ENCODE measurements at regions not wholly inside any gene's neighbourhood (a gene's known extent, or its start where the extent isn't known, plus 50 kb on each side); places are given as distances from the start of the nearest gene placed in this dataset.

GRCh38 chr9:14508884-14509283, 184.3 kb downstream of the ZDHHC21 start:
- ATAC-seq (no peak), DNase-seq (ENCODE audit: low read depth, low spot score) (no peak)
- H3K9me2 ChIP-seq (ENCODE audit: insufficient read depth), result no peaks in the 10 kb centered on the region
- no peaks in the 10 kb centered on the region for H4K20me1 ChIP-seq (ENCODE audit: insufficient read depth)
- no peak overlapping the region for H3K4me3 ChIP-seq (replicated peaks in 1 of 2; ENCODE audit: low read depth in 1 of 2, low read length in 2 of 2)
- no peaks in the 10 kb centered on the region for H3K9me3 ChIP-seq (ENCODE audit: control insufficient read depth in 1 of 2, insufficient read depth in 1 of 2, low read depth in 1 of 2, low read length in 2 of 2)
- ChIA-PET CTCF (no interaction called here), RAD21 (ENCODE audit: low non-redundant PET in 1 of 2, low total read pairs in 2 of 2, uncharacterized antibody in 2 of 2, unreplicated experiment in 2 of 2) (no interaction called here), POLR2A (no interaction called here)
- peaks cover 30% of the 10 kb centered on the region for H3K27me3 ChIP-seq (ENCODE audit: insufficient read depth, low read length)
- H3K4me2 ChIP-seq (ENCODE audit: low read length), result no peak overlapping the region
- H3K79me2 ChIP-seq (ENCODE audit: insufficient read depth, low read length), result no peaks in the 10 kb centered on the region
- no TSS peak for BruUV-seq (replicated peaks)
- intact Hi-C loops (cut with micrococcal nuclease), result no loop called here
- TF ChIP-seq SP1 (IDR thresholded peaks at IDR 0.05; ENCODE audit: low read depth), result no peak
- TF ChIP-seq FOSL1 (IDR thresholded peaks at IDR 0.05; ENCODE audit: low read depth), result no peak
- no peak for TF ChIP-seq SRF (IDR thresholded peaks at IDR 0.05; ENCODE audit: low read depth)
- TF ChIP-seq, protein P1, sequence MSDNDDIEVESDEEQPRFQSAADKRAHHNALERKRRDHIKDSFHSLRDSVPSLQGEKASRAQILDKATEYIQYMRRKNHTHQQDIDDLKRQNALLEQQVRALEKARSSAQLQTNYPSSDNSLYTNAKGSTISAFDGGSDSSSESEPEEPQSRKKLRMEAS (IDR thresholded peaks at IDR 0.05), result no peak
- no peak for TF ChIP-seq POLR2AphosphoS5 (IDR thresholded peaks at IDR 0.05; ENCODE audit: low read depth, low read length)
- no peak for TF ChIP-seq EGR1 (IDR thresholded peaks at IDR 0.05; ENCODE audit: low read depth)
- TF ChIP-seq POLR2A (IDR thresholded peaks at IDR 0.05; ENCODE audit: borderline replicate concordance, extremely low read depth, insufficient read depth, insufficient read length), result no peak
- H3K27ac ChIP-seq (ENCODE audit: low read depth, low read length), result no peak overlapping the region
- H3K4me1 ChIP-seq (ENCODE audit: control insufficient read depth in 1 of 2, insufficient read depth in 2 of 2, low read length in 2 of 2), result no peaks in the 10 kb centered on the region
- H3K36me3 ChIP-seq (ENCODE audit: control insufficient read depth in 1 of 2, insufficient read depth in 2 of 2, low read length in 2 of 2), result no peaks in the 10 kb centered on the region
- H2AFZ ChIP-seq (ENCODE audit: low read depth, low read length, poor library complexity, severe bottlenecking), result no peak overlapping the region
- H3K9ac ChIP-seq (ENCODE audit: low read length), result no peak overlapping the region

DNA sequence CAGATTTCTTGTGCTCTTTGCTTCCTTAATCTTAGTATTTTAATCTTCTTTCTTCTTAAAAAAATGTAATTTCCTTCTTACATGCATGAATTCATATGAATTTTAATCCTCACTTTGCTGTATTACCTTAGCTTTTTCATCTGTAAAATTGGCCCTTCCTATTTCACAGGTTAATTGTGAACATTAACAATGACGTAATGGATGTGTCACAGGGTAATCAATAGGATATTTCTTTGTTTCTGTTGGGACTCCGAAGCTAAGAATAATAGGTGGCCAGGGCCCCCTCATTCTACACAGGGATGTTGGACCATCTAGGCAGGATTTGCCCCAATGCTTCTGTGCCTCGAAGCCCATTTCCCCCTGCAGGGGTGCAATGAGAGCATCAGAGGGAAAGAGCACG, 187.4 kb upstream of the NFIB start:
- no peaks in the 10 kb centered on the region for H3K9me2 ChIP-seq (ENCODE audit: insufficient read depth)
- BruUV-seq (replicated peaks), result no TSS peak
- CTCF ChIA-PET, result no interaction called here
- H3K4me1 ChIP-seq (ENCODE audit: control insufficient read depth in 1 of 2, insufficient read depth in 2 of 2, low read length in 2 of 2), result no peaks in the 10 kb centered on the region
- no peak overlapping the region for H3K4me3 ChIP-seq (replicated peaks in 1 of 2; ENCODE audit: low read depth in 1 of 2, low read length in 2 of 2)
- no peak overlapping the region for H3K9ac ChIP-seq (ENCODE audit: low read length)
- intact Hi-C loops (cut with micrococcal nuclease), result no loop called here
- RAD21 ChIA-PET (ENCODE audit: low non-redundant PET in 1 of 2, low total read pairs in 2 of 2, uncharacterized antibody in 2 of 2, unreplicated experiment in 2 of 2), result no interaction called here
- peaks cover 54% of the 10 kb centered on the region for H3K27me3 ChIP-seq (ENCODE audit: insufficient read depth, low read length)
- DNase-seq (ENCODE audit: low read depth, low spot score), result no peak
- H3K9me3 ChIP-seq (ENCODE audit: control insufficient read depth in 1 of 2, insufficient read depth in 1 of 2, low read depth in 1 of 2, low read length in 2 of 2), result no peaks in the 10 kb centered on the region
- H3K36me3 ChIP-seq (ENCODE audit: control insufficient read depth in 1 of 2, insufficient read depth in 2 of 2, low read length in 2 of 2), result no peaks in the 10 kb centered on the region
- no peaks in the 10 kb centered on the region for H4K20me1 ChIP-seq (ENCODE audit: insufficient read depth)
- no peak overlapping the region for H3K27ac ChIP-seq (ENCODE audit: low read depth, low read length)
- no peak overlapping the region for H2AFZ ChIP-seq (ENCODE audit: low read depth, low read length, poor library complexity, severe bottlenecking)
- H3K79me2 ChIP-seq (ENCODE audit: insufficient read depth, low read length), result no peaks in the 10 kb centered on the region
- H3K4me2 ChIP-seq (ENCODE audit: low read length), result no peak overlapping the region
- no peak for ATAC-seq
- POLR2A ChIA-PET, result no interaction called here
- TF ChIP-seq REST (IDR thresholded peaks at IDR 0.05; ENCODE audit: low read depth), result no peak
- TF ChIP-seq JUND (IDR thresholded peaks at IDR 0.05), result no peak
- TF ChIP-seq ZNF274 (IDR thresholded peaks at IDR 0.05; ENCODE audit: low read depth, low read length), result no peak
- TF ChIP-seq, protein P2, sequence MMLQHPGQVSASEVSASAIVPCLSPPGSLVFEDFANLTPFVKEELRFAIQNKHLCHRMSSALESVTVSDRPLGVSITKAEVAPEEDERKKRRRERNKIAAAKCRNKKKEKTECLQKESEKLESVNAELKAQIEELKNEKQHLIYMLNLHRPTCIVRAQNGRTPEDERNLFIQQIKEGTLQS (IDR thresholded peaks at IDR 0.05), result no peak
- no peak for TF ChIP-seq EZH2 (IDR thresholded peaks at IDR 0.05)
- no peak for TF ChIP-seq POLR2A (IDR thresholded peaks at IDR 0.05; ENCODE audit: borderline replicate concordance, extremely low read depth, insufficient read depth, insufficient read length)
- no peak for TF ChIP-seq SP1 (IDR thresholded peaks at IDR 0.05; ENCODE audit: low read depth)
- no peak for TF ChIP-seq CEBPB (IDR thresholded peaks at IDR 0.05; ENCODE audit: low read depth)
- TF ChIP-seq POLR2AphosphoS5 (IDR thresholded peaks at IDR 0.05; ENCODE audit: low read depth, low read length), result no peak
- TF ChIP-seq TCF7L2 (IDR thresholded peaks at IDR 0.05; ENCODE audit: borderline replicate concordance, extremely low read depth, insufficient read depth, insufficient read length), result no peak
- TF ChIP-seq, protein P1 (IDR thresholded peaks at IDR 0.05), result no peak
- no peak for TF ChIP-seq SRF (IDR thresholded peaks at IDR 0.05; ENCODE audit: low read depth)
- TF ChIP-seq ZFX (IDR thresholded peaks at IDR 0.05), result no peak
- no peak for TF ChIP-seq SIN3A (IDR thresholded peaks at IDR 0.05; ENCODE audit: low read depth)
- no peak for TF ChIP-seq FOSL1 (IDR thresholded peaks at IDR 0.05; ENCODE audit: low read depth)
- no peak for TF ChIP-seq EGR1 (IDR thresholded peaks at IDR 0.05; ENCODE audit: low read depth)
- TF ChIP-seq YY1 (IDR thresholded peaks at IDR 0.05; ENCODE audit: extremely low read depth, insufficient replicate concordance, low read depth, low read length), result no peak

All from HCT116 (cell line).